ENCODE measurements at regions not wholly inside any gene's neighbourhood (a gene's known extent, or its start where the extent isn't known, plus 50 kb on each side); places are given as distances from the start of the nearest gene placed in this dataset.
"Not testable (repeated sequence)": the region's sequence is repeated elsewhere in the genome, so short reads cannot be mapped to it uniquely, and the experiment has no call there.

- DNase-seq = no peak
These were observed 128.0 kb downstream of the ATP23 start for GRCh38 chr12:58069268-58069963.

DNA sequence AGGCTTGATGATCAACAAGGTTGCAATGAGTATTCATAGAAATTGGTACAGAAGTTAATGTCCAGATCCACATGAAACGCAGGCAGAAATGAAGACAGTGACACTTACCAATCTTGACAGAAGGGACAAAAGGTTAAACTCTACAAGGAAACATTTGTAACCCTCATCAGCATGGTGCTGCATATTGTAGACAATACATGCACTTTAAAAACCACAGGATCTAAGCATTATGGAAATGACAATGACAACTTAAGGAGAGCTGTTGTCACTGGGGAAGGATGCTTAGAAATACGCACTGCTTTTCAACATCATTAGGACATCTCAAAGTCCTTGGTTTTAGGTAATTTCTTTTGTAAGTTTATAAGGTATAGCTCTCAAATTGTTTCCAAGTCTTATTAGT, 130.6 kb downstream of the ATP23 start:
- no peak for DNase-seq

DNA sequence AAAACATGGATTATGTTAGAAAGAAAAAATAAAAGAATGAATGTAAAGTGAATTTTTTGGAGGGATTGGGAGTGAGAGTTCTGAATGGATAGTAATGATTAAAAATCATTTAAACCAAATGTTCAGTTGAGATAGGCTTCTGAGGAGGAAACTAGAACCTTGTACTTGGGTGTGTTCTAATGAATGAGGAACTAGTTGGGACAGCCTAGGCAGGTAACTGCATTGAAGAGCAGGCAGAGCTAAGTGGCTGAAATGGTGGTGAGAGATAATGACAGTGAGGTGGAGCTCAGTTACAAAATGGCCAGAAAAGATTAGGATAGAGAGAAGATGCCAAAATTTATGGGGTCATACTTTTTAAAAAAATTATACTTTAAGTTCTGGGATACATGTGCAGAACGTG, 132.9 kb downstream of the ATP23 start:
- no peak for DNase-seq

DNA sequence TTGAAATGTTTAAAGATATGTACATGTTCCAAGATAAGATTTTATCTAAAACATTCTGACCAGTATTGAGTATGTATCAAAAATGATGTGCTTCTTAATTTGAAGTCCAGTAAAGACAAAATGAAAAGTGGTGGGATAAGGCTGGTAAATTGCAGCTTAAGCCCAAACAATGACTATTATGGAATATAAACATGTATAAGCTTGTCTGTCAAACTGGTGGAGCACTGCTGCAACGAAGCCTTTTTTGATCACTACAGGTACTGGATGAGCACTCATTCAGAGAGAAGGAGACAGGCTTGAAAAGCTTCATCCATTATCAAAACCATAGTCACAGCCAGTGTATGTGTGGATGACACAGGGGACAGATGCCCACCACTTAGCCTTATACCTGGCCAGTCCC, 138.4 kb downstream of the ATP23 start:
- no peak for DNase-seq

DNA sequence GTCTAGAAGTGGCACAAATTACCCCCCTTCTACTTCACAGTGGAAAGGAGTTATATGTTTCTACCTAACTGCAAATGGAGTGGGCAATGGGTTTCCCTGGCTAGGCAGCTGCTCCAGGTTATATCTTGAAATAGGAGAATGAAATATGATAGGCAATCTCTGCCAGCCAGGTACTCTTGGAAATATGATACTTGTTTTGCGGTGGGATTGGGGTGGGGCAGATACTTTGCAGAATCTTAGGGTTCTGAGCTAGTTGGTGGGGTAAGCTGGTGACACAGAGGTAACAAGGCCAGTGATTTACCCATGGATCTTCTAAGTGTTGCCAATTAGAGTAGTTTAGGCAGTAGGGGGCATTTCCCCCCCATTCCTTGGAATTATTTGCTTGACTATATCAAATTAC, 140.1 kb downstream of the ATP23 start:
- DNase-seq = no peak

GRCh38 chr12:58082996-58083395, 141.6 kb downstream of the ATP23 start:
- DNase-seq = no peak

DNA sequence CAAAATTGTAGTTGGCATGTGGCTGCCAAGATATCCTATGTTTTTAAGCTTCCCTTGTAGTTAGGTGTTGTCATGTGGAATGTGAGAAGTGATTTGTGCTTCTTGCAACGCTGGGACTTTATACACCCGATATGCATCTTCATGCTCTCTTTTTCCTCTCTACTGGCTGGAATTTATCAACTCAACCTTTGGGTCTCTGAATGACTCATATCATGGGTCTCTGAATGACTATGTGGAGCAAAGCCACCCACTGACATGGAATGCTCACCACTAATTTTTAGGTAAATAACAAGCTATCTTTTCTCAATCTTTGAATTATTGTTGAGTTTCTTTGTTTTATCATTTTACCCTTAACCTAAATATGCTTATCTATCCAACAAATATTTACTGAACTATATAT, 144.6 kb downstream of the ATP23 start:
- DNase-seq = no peak

DNA sequence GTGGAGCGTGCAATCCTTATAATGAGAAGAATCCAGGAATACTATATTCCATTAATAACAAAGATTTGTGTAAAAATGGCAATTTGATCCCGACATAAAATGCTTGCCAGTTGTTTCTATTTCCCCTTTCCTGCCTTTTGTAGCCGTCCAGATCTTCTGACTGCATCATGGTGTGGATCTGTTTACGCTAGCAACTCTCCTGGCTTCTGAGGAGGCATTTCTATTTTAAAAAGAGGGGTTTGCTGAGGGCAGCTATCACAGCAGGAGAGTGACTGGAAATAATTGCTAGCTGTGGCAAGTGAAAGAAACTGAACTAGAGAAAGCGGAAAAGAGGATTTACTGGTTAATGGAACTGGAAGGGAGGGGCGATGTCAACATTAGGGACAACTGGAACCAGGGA, 145.6 kb downstream of the ATP23 start:
- no peak for DNase-seq

GRCh38 chr12:58087423-58088127, 146.2 kb downstream of the ATP23 start:
- no peak for DNase-seq

DNA sequence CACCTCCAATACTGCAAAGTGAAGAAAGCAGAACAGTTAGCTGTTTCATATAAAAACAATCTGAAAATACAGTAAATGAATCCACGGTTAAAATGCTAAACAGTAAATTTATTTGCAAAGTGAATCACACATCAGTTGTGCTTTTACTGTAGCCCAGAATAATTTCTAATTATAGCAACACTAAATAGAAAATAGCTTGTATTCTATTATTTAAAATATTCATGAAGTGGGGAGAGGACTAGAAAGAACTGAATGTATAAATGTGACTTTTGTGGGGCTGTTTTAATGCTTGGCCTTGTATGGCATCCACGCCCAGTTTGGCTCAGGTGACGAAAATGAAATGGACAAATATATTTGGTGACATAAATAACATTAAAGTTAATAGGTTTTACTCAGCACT, 148.2 kb downstream of the ATP23 start:
- DNase-seq = no peak

DNA sequence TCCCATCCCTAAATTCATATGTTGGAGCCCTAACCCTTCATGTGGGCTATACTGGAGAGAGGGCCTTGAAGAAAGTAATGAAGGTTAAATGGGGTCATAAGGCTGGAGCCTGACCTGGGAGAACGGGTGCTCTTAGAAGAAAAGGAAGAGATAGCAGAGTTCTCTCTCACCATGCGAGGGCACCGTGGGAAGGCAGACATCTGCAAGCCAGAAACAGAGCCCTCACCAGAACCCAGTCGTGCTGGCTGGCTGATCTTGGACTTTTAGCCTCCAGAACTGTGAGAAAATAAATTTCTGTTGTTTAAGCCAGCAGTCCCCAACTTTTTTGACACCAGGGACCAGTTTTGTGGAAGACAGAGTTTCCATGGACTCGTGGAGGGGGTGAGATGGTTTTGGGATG, 149.3 kb downstream of the ATP23 start:
- no peak for DNase-seq

DNA sequence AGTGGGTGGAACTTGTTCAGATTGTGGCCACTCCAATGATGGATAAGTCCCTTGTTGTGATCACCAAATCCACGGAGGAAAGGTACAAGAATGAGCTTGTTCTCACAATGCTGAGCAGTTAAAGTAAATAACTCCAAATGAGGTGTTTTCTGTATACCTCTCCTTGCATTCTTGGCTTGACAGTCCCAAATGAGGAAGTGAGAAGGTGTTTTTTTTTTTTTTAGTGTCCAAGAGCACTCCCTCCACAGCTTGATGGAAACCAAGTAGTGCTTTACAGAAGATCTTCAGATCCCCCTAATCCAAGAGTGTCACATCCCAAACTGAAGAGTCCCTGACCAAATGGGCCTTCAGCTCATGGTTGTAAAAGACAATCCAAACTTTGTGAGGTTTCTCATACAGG, 153.6 kb downstream of the ATP23 start:
- no peak for DNase-seq

DNA sequence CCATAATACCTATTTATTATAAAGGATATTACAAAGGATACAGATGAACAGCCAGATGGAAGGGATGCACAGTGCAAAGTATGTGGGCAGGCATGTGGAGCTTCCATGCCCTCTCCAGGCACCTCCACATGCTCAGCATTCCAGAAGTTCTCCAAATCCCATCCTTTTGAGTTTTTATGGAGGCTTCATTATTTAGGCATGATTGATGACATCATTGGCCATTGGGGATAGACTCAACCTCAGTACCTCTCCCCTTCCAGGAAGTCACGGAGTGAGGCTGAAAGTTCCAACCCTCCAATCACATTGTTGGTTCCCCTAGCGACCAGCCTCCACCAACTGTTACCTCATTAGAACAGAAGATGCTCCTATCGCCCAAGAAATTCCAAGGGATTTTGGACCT, 156.4 kb downstream of the ATP23 start:
- no peak for DNase-seq

DNA sequence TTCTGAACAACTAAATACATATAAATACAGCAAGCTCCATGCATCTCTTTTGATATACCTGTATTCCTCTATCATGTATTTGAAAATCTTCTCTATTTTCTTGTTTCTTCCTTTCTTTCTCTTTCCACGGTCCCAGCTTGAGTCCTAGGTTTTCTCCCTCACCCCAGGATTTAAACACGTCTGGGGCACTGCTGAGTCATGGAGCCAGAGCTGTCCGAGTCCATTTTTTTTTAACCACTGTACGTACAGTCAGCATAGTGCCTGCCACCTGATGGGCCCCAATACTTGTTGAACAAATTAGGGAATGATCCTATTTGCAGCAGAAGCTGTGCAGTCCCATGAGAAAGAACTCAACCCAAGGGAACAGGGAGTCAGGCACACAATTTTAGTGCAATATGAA, 158.1 kb downstream of the ATP23 start:
- DNase-seq = no peak

GRCh38 chr12:58104351-58104755, 163.0 kb downstream of the ATP23 start:
- DNase-seq = no peak

- DNase-seq = no peak
These were observed 164.1 kb downstream of the ATP23 start for GRCh38 chr12:58105225-58106119.

DNA sequence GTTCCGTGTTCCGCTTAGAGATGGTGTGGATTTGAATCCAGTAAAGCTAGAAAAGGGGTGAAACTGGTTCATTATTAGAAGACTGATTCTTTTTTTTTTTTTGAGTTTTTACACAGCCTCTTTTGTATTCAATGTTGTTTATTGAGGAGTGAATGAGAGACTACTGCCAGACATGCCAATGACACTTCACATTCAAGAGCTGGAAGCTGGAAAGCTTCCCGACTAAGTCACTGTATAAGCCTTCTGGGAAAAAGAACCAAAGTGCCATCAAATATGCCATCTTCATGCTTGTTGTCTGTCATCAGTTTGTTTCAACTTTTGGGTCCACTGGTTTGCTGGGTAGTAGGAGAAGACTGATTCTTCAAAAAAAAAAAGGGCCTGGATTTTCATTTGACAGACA, 164.8 kb downstream of the ATP23 start:
- no peak for DNase-seq

DNA sequence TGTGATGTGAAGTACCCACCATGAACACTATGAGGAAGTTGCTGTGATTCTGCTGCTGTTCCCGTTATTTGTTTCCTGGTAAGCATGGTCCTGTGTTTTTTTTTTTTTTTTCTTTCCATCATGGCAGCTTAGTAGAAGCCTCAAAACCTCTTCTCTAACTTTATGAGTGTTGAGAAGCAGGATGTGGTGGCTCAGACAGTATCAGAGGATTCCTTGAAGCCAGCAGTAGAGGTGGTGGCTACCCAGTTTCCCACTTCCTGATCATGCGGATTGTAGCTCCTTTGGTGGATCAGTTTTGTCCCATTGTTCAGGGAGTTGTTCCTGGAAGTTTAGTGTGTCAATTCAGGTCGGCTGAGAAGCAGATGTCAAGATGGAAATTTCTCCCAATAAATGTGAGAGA, 175.8 kb downstream of the ATP23 start:
- DNase-seq = no peak

- DNase-seq = no peak
These were observed 176.3 kb downstream of the ATP23 start for GRCh38 chr12:58117667-58118066.

- not testable (repeated sequence) for DNase-seq
These were observed 184.4 kb downstream of the ATP23 start for GRCh38 chr12:58125761-58126160.

GRCh38 chr12:58131986-58132755, 190.8 kb downstream of the ATP23 start:
- no peak for DNase-seq

DNA sequence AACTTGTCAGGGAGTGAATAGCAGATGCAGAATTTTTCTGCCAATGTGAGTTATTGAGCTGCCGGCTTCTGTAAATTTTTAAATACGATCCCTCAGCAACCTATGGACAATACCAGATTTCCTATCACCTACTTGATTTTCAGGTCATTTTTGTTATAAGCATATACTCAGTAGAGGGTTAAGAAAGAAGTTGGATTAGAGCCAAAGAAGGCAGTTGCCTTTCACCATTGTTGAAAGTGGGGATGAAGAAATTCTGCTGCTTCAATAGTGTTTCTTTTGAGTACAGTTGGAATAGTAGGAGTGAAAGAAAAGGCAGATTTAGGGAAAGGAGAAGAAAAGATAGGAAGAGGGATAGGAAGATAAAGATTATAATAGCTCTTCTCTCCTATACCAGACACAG, 197.1 kb downstream of the ATP23 start:
- no peak for DNase-seq

DNA sequence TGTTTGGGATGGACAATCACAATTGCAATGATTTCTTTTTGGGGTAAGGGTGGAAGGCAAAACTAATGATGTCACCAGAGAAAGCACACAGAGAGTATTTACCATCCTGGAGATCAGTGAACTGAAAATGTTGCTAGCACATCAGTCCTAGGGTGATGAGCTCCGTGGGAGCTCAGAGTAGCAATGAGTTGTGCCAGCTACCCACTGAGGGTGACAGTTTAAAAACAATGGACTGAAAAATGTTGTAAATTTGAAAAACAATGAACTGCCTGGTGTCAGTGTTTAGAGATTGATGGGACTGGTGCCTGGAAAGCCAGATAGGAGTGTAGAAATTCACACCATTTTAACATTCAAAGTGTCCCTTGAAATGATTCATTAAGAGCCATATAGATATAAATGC, 198.5 kb downstream of the ATP23 start:
- DNase-seq = no peak

Data from GDM1 (cell line).